Muscle layer of duodenum (tissue), 2 donors: ENCODE measurements at regions not wholly inside any gene's neighbourhood (a gene's known extent, or its start where the extent isn't known, plus 50 kb on each side); places are given as distances from the start of the nearest gene placed in this dataset.

Source experiments
- H3K27ac ChIP-seq: one replicate; pipeline ENCODE4 v1.7.0; 2013; ENCODE audit warnings: mild to moderate bottlenecking, low read length
- H3K27me3 ChIP-seq: one replicate; pipeline ENCODE4 v1.7.0; 2013; ENCODE audit warnings: low read depth, mild to moderate bottlenecking, control low read depth, low read length
- H3K36me3 ChIP-seq, 2 donors: one replicate each; pipeline ENCODE4 v1.7.0; 2013; ENCODE audit warnings: low read length in 2 of 2, control low read depth in 1 of 2, mild to moderate bottlenecking in 1 of 2; ENCODE audit not compliant: insufficient read depth in 2 of 2, control insufficient read depth in 1 of 2
- H3K4me1 ChIP-seq, 2 donors: one replicate each; pipeline ENCODE4 v1.7.0; 2013; ENCODE audit warnings: low read length in 2 of 2, mild to moderate bottlenecking in 2 of 2, control low read depth in 1 of 2, moderate library complexity in 1 of 2; ENCODE audit not compliant: insufficient read depth in 2 of 2, control insufficient read depth in 1 of 2
- H3K4me3 ChIP-seq, 2 donors: one replicate each; pipeline ENCODE4 v1.7.0; 2013; ENCODE audit warnings: low read length in 2 of 2, low read depth in 1 of 2, mild to moderate bottlenecking in 1 of 2
- H3K9me3 ChIP-seq, 2 donors: one replicate each; pipeline ENCODE4 v1.7.0; 2013; ENCODE audit warnings: low read length in 2 of 2, control low read depth in 1 of 2, mild to moderate bottlenecking in 1 of 2; ENCODE audit not compliant: control insufficient read depth in 1 of 2
- donor health status: healthy.

- H3K27me3 ChIP-seq: no peaks in the 10 kb centered on the region
- H3K27ac ChIP-seq: no peak overlapping the region
- H3K36me3 ChIP-seq: no peaks in the 10 kb centered on the region
- H3K4me3 ChIP-seq: no peak overlapping the region
- no peaks in the 10 kb centered on the region for H3K9me3 ChIP-seq
- H3K4me1 ChIP-seq: peaks cover 0 to 6% of the 10 kb centered on the region in 2 donors
These were observed 195.1 kb upstream of the CDKN2B start for GRCh38 chr9:22204240-22204639.

GRCh38 chr9:22206833-22207232 is 197.7 kb upstream of the CDKN2B start:
- Histone ChIP-seq H3K27ac (no peak overlapping the region), H3K4me1 (peaks cover under 1 to 6% of the 10 kb centered on the region in 2 donors), H3K27me3 (no peaks in the 10 kb centered on the region), H3K9me3 (no peaks in the 10 kb centered on the region), H3K36me3 (no peaks in the 10 kb centered on the region), H3K4me3 (no peak overlapping the region)

- H3K27me3 ChIP-seq: no peaks in the 10 kb centered on the region
- no peak overlapping the region for H3K4me3 ChIP-seq
These were observed 199.9 kb upstream of the CDKN2B start for GRCh38 chr9:22208846-22209585.

GRCh38 chr9:22210262-22210661 is 201.2 kb upstream of the CDKN2B start:
- no peaks in the 10 kb centered on the region for H3K36me3 ChIP-seq
- H3K27ac ChIP-seq: no peak overlapping the region
- H3K27me3 ChIP-seq: no peaks in the 10 kb centered on the region
- no peaks in the 10 kb centered on the region for H3K9me3 ChIP-seq
- no peak overlapping the region for H3K4me3 ChIP-seq
- peaks cover 4 to 10% of the 10 kb centered on the region in 2 donors for H3K4me1 ChIP-seq

More at GRCh38 chr9:22208846-22209585, 199.9 kb upstream of the CDKN2B start:
- Histone ChIP-seq H3K36me3 (no peaks in the 10 kb centered on the region), H3K9me3 (no peaks in the 10 kb centered on the region), H3K4me1 (peaks cover 4 to 10% of the 10 kb centered on the region in 2 donors), H3K27ac (no peak overlapping the region)

- H3K4me3 ChIP-seq: no peak overlapping the region
- H3K27me3 ChIP-seq: no peaks in the 10 kb centered on the region
- no peak overlapping the region for H3K27ac ChIP-seq
- H3K9me3 ChIP-seq: no peaks in the 10 kb centered on the region
- no peaks in the 10 kb centered on the region for H3K36me3 ChIP-seq
- H3K4me1 ChIP-seq: peaks cover 4 to 10% of the 10 kb centered on the region in 2 donors
These were observed 201.8 kb upstream of the CDKN2B start for GRCh38 chr9:22210936-22211335.

GRCh38 chr9:22211588-22212360 is 202.7 kb upstream of the CDKN2B start:
- Histone ChIP-seq H3K27ac (no peak overlapping the region), H3K27me3 (no peaks in the 10 kb centered on the region), H3K4me3 (no peak overlapping the region), H3K36me3 (no peaks in the 10 kb centered on the region), H3K9me3 (no peaks in the 10 kb centered on the region), H3K4me1 (peaks cover 4 to 10% of the 10 kb centered on the region in 2 donors)

- Histone ChIP-seq H3K27ac (no peak overlapping the region), H3K4me3 (no peak overlapping the region), H3K27me3 (no peaks in the 10 kb centered on the region), H3K36me3 (no peaks in the 10 kb centered on the region), H3K4me1 (peaks cover 4% of the 10 kb centered on the region in 2 donors), H3K9me3 (no peaks in the 10 kb centered on the region)
These were observed 204.9 kb upstream of the CDKN2B start for GRCh38 chr9:22214021-22214420.

- no peak overlapping the region for H3K27ac ChIP-seq
- no peaks in the 10 kb centered on the region for H3K27me3 ChIP-seq
- no peaks in the 10 kb centered on the region for H3K9me3 ChIP-seq
- no peaks in the 10 kb centered on the region for H3K36me3 ChIP-seq
- H3K4me1 ChIP-seq: peaks cover 4% of the 10 kb centered on the region in 2 donors
- H3K4me3 ChIP-seq: no peak overlapping the region
These were observed 205.5 kb upstream of the CDKN2B start for GRCh38 chr9:22214497-22215031.

- Histone ChIP-seq H3K9me3 (no peaks in the 10 kb centered on the region), H3K4me1 (peaks cover 4% of the 10 kb centered on the region in 2 donors), H3K4me3 (no peak overlapping the region), H3K27me3 (no peaks in the 10 kb centered on the region), H3K27ac (no peak overlapping the region), H3K36me3 (no peaks in the 10 kb centered on the region)
These were observed 206.4 kb upstream of the CDKN2B start for GRCh38 chr9:22215521-22215920.

- Histone ChIP-seq H3K4me1 (peaks cover 4% of the 10 kb centered on the region in 2 donors), H3K9me3 (no peaks in the 10 kb centered on the region), H3K4me3 (no peak overlapping the region), H3K27ac (no peak overlapping the region), H3K27me3 (no peaks in the 10 kb centered on the region), H3K36me3 (no peaks in the 10 kb centered on the region)
These were observed 207.6 kb upstream of the CDKN2B start for GRCh38 chr9:22216730-22217172.

GRCh38 chr9:22217254-22217653 is 208.1 kb upstream of the CDKN2B start:
- no peaks in the 10 kb centered on the region for H3K9me3 ChIP-seq
- H3K27ac ChIP-seq: no peak overlapping the region
- H3K4me1 ChIP-seq: no peaks in the 10 kb centered on the region

More at GRCh38 chr9:22217254-22217653, 208.1 kb upstream of the CDKN2B start:
- H3K27me3 ChIP-seq: no peaks in the 10 kb centered on the region
- no peaks in the 10 kb centered on the region for H3K36me3 ChIP-seq
- H3K4me3 ChIP-seq: no peak overlapping the region
